ENCODE measurements at regions not wholly inside any gene's neighbourhood (a gene's known extent, or its start where the extent isn't known, plus 50 kb on each side); places are given as distances from the start of the nearest gene placed in this dataset.

- DNase-seq (ENCODE audit: low spot score) = no peak
- Histone ChIP-seq H3K36me3 (ENCODE audit: insufficient read depth, low read length) (no peaks in the 10 kb centered on the region), H3K79me2 (ENCODE audit: insufficient read depth, low read depth, low read length) (no peaks in the 10 kb centered on the region), H3K4me2 (ENCODE audit: low read length) (no peak overlapping the region), H3K9me2 (ENCODE audit: insufficient read depth, low read length) (no peaks in the 10 kb centered on the region), H3K27ac (ENCODE audit: low read depth, low read length, poor library complexity, severe bottlenecking) (no peak overlapping the region), H3K4me3 (ENCODE audit: low read depth, low read length, poor library complexity, severe bottlenecking) (no peak overlapping the region), H3K9me3 (ENCODE audit: low read length) (no peaks in the 10 kb centered on the region), H3K4me1 (ENCODE audit: insufficient read depth, low read length, poor library complexity, severe bottlenecking) (no peaks in the 10 kb centered on the region), H2AFZ (ENCODE audit: low read length) (no peak overlapping the region), H4K20me1 (ENCODE audit: insufficient read depth, low read length) (no peaks in the 10 kb centered on the region)
- no peak for TF ChIP-seq EZH2phosphoT487 (IDR thresholded peaks at IDR 0.05; ENCODE audit: borderline replicate concordance, low read depth, low read length)
- TF ChIP-seq, protein P1, sequence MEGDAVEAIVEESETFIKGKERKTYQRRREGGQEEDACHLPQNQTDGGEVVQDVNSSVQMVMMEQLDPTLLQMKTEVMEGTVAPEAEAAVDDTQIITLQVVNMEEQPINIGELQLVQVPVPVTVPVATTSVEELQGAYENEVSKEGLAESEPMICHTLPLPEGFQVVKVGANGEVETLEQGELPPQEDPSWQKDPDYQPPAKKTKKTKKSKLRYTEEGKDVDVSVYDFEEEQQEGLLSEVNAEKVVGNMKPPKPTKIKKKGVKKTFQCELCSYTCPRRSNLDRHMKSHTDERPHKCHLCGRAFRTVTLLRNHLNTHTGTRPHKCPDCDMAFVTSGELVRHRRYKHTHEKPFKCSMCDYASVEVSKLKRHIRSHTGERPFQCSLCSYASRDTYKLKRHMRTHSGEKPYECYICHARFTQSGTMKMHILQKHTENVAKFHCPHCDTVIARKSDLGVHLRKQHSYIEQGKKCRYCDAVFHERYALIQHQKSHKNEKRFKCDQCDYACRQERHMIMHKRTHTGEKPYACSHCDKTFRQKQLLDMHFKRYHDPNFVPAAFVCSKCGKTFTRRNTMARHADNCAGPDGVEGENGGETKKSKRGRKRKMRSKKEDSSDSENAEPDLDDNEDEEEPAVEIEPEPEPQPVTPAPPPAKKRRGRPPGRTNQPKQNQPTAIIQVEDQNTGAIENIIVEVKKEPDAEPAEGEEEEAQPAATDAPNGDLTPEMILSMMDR (conservative IDR thresholded peaks at IDR 0.05; ENCODE audit: low read length) = no peak
- intact Hi-C loops (cut with micrococcal nuclease; ENCODE audit: unreplicated experiment) = no loop called here
- POLR2A ChIA-PET = no interaction called here
- CTCF ChIA-PET (ENCODE audit: unreplicated experiment) = no interaction called here
- BruUV-seq (replicated peaks) = no TSS peak
Observed at GRCh38 chr14:58724206-58724605, 86.4 kb downstream of the DACT1 start.

GRCh38 chr14:58724702-58725101 lies 86.9 kb downstream of the DACT1 start:
- H2AFZ ChIP-seq (ENCODE audit: low read length) = no peak overlapping the region
- H3K36me3 ChIP-seq (ENCODE audit: insufficient read depth, low read length) = no peaks in the 10 kb centered on the region
- H3K4me3 ChIP-seq (ENCODE audit: low read depth, low read length, poor library complexity, severe bottlenecking) = no peak overlapping the region
- no peak overlapping the region for H3K4me2 ChIP-seq (ENCODE audit: low read length)
- no peak for DNase-seq (ENCODE audit: low spot score)
- no peaks in the 10 kb centered on the region for H3K9me2 ChIP-seq (ENCODE audit: insufficient read depth, low read length)
- H3K9me3 ChIP-seq (ENCODE audit: low read length) = no peaks in the 10 kb centered on the region
- H3K4me1 ChIP-seq (ENCODE audit: insufficient read depth, low read length, poor library complexity, severe bottlenecking) = no peaks in the 10 kb centered on the region
- ChIA-PET CTCF (ENCODE audit: unreplicated experiment) (no interaction called here), POLR2A (no interaction called here)
- TF ChIP-seq, protein P1 (conservative IDR thresholded peaks at IDR 0.05; ENCODE audit: low read length) = no peak
- no peak for TF ChIP-seq EZH2phosphoT487 (IDR thresholded peaks at IDR 0.05; ENCODE audit: borderline replicate concordance, low read depth, low read length)
- no peaks in the 10 kb centered on the region for H3K79me2 ChIP-seq (ENCODE audit: insufficient read depth, low read depth, low read length)
- H3K27ac ChIP-seq (ENCODE audit: low read depth, low read length, poor library complexity, severe bottlenecking) = no peak overlapping the region
- intact Hi-C loops (cut with micrococcal nuclease; ENCODE audit: unreplicated experiment) = no loop called here
- BruUV-seq (replicated peaks) = no TSS peak
- no peaks in the 10 kb centered on the region for H4K20me1 ChIP-seq (ENCODE audit: insufficient read depth, low read length)

DNA sequence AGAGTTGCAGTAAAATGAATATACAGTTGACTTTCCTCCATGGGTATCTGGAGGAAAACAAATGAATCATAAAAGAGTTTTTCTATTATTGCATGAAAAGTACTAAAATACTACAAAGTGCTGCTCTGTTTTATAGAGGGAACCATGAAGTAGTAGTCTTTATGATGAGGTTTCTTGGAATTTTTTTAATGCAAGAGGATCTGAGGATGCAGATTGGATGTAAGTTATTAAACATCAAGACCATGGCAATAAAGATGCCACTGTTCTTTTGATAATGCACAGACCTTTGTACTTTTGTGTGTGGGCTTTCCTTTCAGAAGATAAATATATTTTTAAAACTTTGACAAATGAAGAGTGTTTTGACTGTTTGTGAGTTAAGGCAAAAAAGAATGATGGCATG lies 87.5 kb downstream of the DACT1 start:
- DNase-seq (ENCODE audit: low spot score) = no peak
- no TSS peak for BruUV-seq (replicated peaks)
- Histone ChIP-seq H3K9me3 (ENCODE audit: low read length) (no peaks in the 10 kb centered on the region), H4K20me1 (ENCODE audit: insufficient read depth, low read length) (no peaks in the 10 kb centered on the region), H3K27ac (ENCODE audit: low read depth, low read length, poor library complexity, severe bottlenecking) (no peak overlapping the region), H3K4me2 (ENCODE audit: low read length) (no peak overlapping the region), H3K4me3 (ENCODE audit: low read depth, low read length, poor library complexity, severe bottlenecking) (no peak overlapping the region), H3K79me2 (ENCODE audit: insufficient read depth, low read depth, low read length) (no peaks in the 10 kb centered on the region), H3K36me3 (ENCODE audit: insufficient read depth, low read length) (no peaks in the 10 kb centered on the region), H3K9me2 (ENCODE audit: insufficient read depth, low read length) (no peaks in the 10 kb centered on the region), H3K4me1 (ENCODE audit: insufficient read depth, low read length, poor library complexity, severe bottlenecking) (no peaks in the 10 kb centered on the region), H2AFZ (ENCODE audit: low read length) (no peak overlapping the region)
- CTCF ChIA-PET (ENCODE audit: unreplicated experiment) = no interaction called here
- TF ChIP-seq EZH2phosphoT487 (IDR thresholded peaks at IDR 0.05; ENCODE audit: borderline replicate concordance, low read depth, low read length) = no peak
- TF ChIP-seq, protein P1 (conservative IDR thresholded peaks at IDR 0.05; ENCODE audit: low read length) = no peak
- POLR2A ChIA-PET = no interaction called here
- intact Hi-C loops (cut with micrococcal nuclease; ENCODE audit: unreplicated experiment) = no loop called here

Data from OCI-LY7 (cell line).